ENCODE measurements at regions not wholly inside any gene's neighbourhood (a gene's known extent, or its start where the extent isn't known, plus 50 kb on each side); places are given as distances from the start of the nearest gene placed in this dataset.

DNA sequence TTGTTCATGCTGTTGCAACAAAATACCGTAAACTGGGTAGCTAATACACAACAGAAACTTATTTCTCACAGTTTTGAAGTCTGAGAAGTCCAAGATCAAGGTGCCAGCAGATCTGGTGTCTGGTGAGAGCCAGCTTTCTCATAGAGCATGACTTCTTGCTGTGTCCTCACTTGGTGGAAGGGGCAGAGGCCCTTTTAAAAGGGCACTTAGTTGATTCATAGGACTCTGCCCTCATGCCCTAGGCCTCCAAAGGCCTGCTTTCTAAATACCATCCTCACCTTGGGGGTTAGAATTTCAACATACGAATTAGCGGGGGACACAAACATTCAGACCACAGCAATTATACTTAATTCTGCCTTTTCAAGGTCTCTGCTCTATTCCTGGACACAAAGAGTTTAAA, 52.3 kb upstream of the FDX1 start:
- intact Hi-C loops (cut with micrococcal nuclease; ENCODE audit: unreplicated experiment) = loop anchor here (2.0 to 10.0 kb wide), 3 partner anchors 55 to 523 kb away; no protein-coding TSS in a partner anchor
- H3K36me3 Mint-ChIP-seq (ENCODE audit: insufficient read depth, unreplicated experiment) = no peaks in the 10 kb centered on the region
- no peak overlapping the region for H3K4me3 Mint-ChIP-seq (ENCODE audit: low read depth, unreplicated experiment)
- no peaks in the 10 kb centered on the region for H3K9me3 Mint-ChIP-seq (ENCODE audit: low read depth, unreplicated experiment)
- TF ChIP-seq, protein P1, sequence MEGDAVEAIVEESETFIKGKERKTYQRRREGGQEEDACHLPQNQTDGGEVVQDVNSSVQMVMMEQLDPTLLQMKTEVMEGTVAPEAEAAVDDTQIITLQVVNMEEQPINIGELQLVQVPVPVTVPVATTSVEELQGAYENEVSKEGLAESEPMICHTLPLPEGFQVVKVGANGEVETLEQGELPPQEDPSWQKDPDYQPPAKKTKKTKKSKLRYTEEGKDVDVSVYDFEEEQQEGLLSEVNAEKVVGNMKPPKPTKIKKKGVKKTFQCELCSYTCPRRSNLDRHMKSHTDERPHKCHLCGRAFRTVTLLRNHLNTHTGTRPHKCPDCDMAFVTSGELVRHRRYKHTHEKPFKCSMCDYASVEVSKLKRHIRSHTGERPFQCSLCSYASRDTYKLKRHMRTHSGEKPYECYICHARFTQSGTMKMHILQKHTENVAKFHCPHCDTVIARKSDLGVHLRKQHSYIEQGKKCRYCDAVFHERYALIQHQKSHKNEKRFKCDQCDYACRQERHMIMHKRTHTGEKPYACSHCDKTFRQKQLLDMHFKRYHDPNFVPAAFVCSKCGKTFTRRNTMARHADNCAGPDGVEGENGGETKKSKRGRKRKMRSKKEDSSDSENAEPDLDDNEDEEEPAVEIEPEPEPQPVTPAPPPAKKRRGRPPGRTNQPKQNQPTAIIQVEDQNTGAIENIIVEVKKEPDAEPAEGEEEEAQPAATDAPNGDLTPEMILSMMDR (IDR thresholded peaks at IDR 0.05; ENCODE audit: unreplicated experiment) = no peak
- H3K27ac Mint-ChIP-seq (ENCODE audit: unreplicated experiment) = no peak overlapping the region
- CTCF ChIA-PET = no interaction called here
- H3K27me3 Mint-ChIP-seq (ENCODE audit: unreplicated experiment) = no peaks in the 10 kb centered on the region
- no TSS peak for BruUV-seq (replicated peaks)
- peaks cover 15% of the 10 kb centered on the region for H3K4me1 Mint-ChIP-seq (ENCODE audit: low read depth, unreplicated experiment)
- DNase-seq = no peak

DNA sequence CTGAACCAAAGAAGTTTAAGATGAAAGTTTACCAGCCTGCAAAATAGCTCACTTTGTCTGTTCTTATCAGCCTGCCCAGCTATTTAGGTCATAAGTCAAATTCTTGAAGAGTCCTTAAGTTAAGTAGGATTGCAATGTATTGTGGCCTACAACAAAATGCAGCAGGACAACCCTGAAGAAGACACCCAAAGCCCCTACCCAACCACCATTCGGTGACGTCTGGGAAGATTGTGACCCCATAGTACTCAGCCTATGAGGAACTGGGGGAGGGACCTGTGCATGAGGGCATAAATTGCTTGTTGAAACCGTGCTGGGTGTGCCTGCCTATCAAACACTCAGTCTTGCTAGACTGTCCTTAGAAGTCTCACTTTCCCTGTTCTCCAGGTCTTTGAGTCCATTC, 50.5 kb upstream of the FDX1 start:
- TF ChIP-seq, protein P1 (IDR thresholded peaks at IDR 0.05; ENCODE audit: unreplicated experiment) = no peak
- H3K4me3 Mint-ChIP-seq (ENCODE audit: low read depth, unreplicated experiment) = no peak overlapping the region
- DNase-seq = no peak
- CTCF ChIA-PET = no interaction called here
- intact Hi-C loops (cut with micrococcal nuclease; ENCODE audit: unreplicated experiment) = loop anchor here (10.0 kb wide), 1 partner anchor 524 kb away; no protein-coding TSS in a partner anchor
- no peaks in the 10 kb centered on the region for H3K36me3 Mint-ChIP-seq (ENCODE audit: insufficient read depth, unreplicated experiment)
- no TSS peak for BruUV-seq (replicated peaks)
- H3K4me1 Mint-ChIP-seq (ENCODE audit: low read depth, unreplicated experiment) = peaks cover 9% of the 10 kb centered on the region
- no peaks in the 10 kb centered on the region for H3K27me3 Mint-ChIP-seq (ENCODE audit: unreplicated experiment)
- no peak overlapping the region for H3K27ac Mint-ChIP-seq (ENCODE audit: unreplicated experiment)
- H3K9me3 Mint-ChIP-seq (ENCODE audit: low read depth, unreplicated experiment) = no peaks in the 10 kb centered on the region

DNA sequence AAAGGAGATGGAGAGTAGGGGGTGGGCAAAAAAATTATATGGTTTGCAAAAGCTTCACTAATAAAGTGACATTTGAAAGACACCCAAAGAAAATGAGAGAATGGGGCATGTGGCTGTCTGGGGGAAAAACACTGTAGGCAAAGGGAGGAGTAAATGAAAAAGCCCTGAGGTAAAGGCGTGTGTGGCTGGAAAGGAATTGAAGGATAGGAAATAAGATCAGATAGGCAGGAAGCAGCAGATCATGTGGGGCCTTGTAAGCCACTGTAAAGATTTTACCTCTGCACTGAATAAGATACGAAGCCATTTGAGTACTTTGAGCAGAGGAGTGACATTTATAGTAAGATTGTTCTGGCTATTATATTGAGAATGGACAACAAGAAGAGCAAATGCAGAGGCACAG, 49.8 kb upstream of the FDX1 start:
- DNase-seq = no peak
- H3K27ac Mint-ChIP-seq (ENCODE audit: unreplicated experiment) = no peak overlapping the region
- TF ChIP-seq, protein P1 (IDR thresholded peaks at IDR 0.05; ENCODE audit: unreplicated experiment) = no peak
- CTCF ChIA-PET = interaction anchor here (0.6 kb wide), 1 partner anchor 344 kb away, joined by 3 read pairs; no protein-coding TSS in a partner anchor
- H3K36me3 Mint-ChIP-seq (ENCODE audit: insufficient read depth, unreplicated experiment) = no peaks in the 10 kb centered on the region
- no TSS peak for BruUV-seq (replicated peaks)
- H3K4me3 Mint-ChIP-seq (ENCODE audit: low read depth, unreplicated experiment) = no peak overlapping the region
- H3K9me3 Mint-ChIP-seq (ENCODE audit: low read depth, unreplicated experiment) = no peaks in the 10 kb centered on the region
- intact Hi-C loops (cut with micrococcal nuclease; ENCODE audit: unreplicated experiment) = loop anchor here (10.0 kb wide), 1 partner anchor 525 kb away; no protein-coding TSS in a partner anchor
- H3K4me1 Mint-ChIP-seq (ENCODE audit: low read depth, unreplicated experiment) = peaks cover 9% of the 10 kb centered on the region
- H3K27me3 Mint-ChIP-seq (ENCODE audit: unreplicated experiment) = no peaks in the 10 kb centered on the region
